NT2/D1 (cell line): ENCODE measurements at regions not wholly inside any gene's neighbourhood (a gene's known extent, or its start where the extent isn't known, plus 50 kb on each side); places are given as distances from the start of the nearest gene placed in this dataset.
A peak's percentile ranks its signal among the peaks of the same experiment; 100 is the strongest.

Source experiments
- DNase-seq: peaks from one replicate; pipeline ENCODE4 v3.0.0-alpha.2; 2011; ENCODE audit warnings: low read depth, low spot score
- H3K27me3 ChIP-seq: 2 replicates; pipeline ENCODE4 v1.6.0; 2011; ENCODE audit warnings: mild to moderate bottlenecking; ENCODE audit not compliant: insufficient read length, insufficient read depth
- H3K36me3 ChIP-seq: 2 replicates; pipeline ENCODE4 v1.6.1; 2011; ENCODE audit warnings: mild to moderate bottlenecking, low read length, mixed read lengths; ENCODE audit not compliant: insufficient read depth, insufficient read length
- H3K4me1 ChIP-seq: 2 replicates; pipeline ENCODE4 v1.5.1; 2011; ENCODE audit not compliant: insufficient read depth, insufficient read length
- H3K4me3 ChIP-seq: 2 replicates; pipeline ENCODE4 v1.5.1; 2011; ENCODE audit warnings: low read depth; ENCODE audit not compliant: insufficient read length
- H3K9ac ChIP-seq: 2 replicates; pipeline ENCODE4 v1.6.0; 2011; ENCODE audit warnings: low read depth; ENCODE audit not compliant: insufficient read length
- H3K9me3 ChIP-seq: 2 replicates; pipeline ENCODE4 v1.5.1; 2011; ENCODE audit warnings: mild to moderate bottlenecking, low read length; ENCODE audit not compliant: insufficient read depth
- SUZ12 ChIP-seq: IDR thresholded peaks from 2 replicates; pipeline ENCODE4 v1.6.1; 2011; ENCODE audit not compliant: insufficient read length, insufficient read depth; ENCODE audit errors: extremely low read depth
- YY1 ChIP-seq: IDR thresholded peaks from 2 replicates; pipeline ENCODE4 v1.6.1; 2011; ENCODE audit not compliant: insufficient read length, insufficient read depth
- ZNF274 ChIP-seq: IDR thresholded peaks from 2 replicates; pipeline ENCODE4 v1.6.1; 2011; ENCODE audit warnings: mild to moderate bottlenecking, low read depth, low read length

GRCh38 chr1:114289306-114289705 lies 135.6 kb upstream of the SYT6 start:
- no peaks in the 10 kb centered on the region for H3K9me3 ChIP-seq
- no peaks in the 10 kb centered on the region for H3K27me3 ChIP-seq
- no peak overlapping the region for H3K9ac ChIP-seq
- no peak for DNase-seq
- H3K4me1 ChIP-seq: peaks cover 2% of the 10 kb centered on the region
- H3K4me3 ChIP-seq: no peak overlapping the region
- TF ChIP-seq ZNF274 (no peak), SUZ12 (no peak), YY1 (no peak)
- H3K36me3 ChIP-seq: no peaks in the 10 kb centered on the region

- Histone ChIP-seq H3K9ac (no peak overlapping the region), H3K9me3 (no peaks in the 10 kb centered on the region), H3K4me3 (no peak overlapping the region), H3K27me3 (no peaks in the 10 kb centered on the region), H3K36me3 (no peaks in the 10 kb centered on the region), H3K4me1 (peaks cover 2% of the 10 kb centered on the region)
- no peak for DNase-seq
- no peak for TF ChIP-seq ZNF274
These were observed 133.3 kb upstream of the SYT6 start for GRCh38 chr1:114286960-114287359.

GRCh38 chr1:114286179-114286578 lies 132.5 kb upstream of the SYT6 start:
- H3K4me3 ChIP-seq: no peak overlapping the region
- H3K4me1 ChIP-seq: peaks cover 2% of the 10 kb centered on the region
- no peak for DNase-seq
- H3K36me3 ChIP-seq: no peaks in the 10 kb centered on the region
- no peaks in the 10 kb centered on the region for H3K27me3 ChIP-seq
- H3K9ac ChIP-seq: no peak overlapping the region
- TF ChIP-seq SUZ12 (no peak), ZNF274 (no peak), YY1 (no peak)
- no peaks in the 10 kb centered on the region for H3K9me3 ChIP-seq

GRCh38 chr1:114282751-114283403 lies 129.2 kb upstream of the SYT6 start:
- no peak for TF ChIP-seq SUZ12
- no peak for TF ChIP-seq ZNF274
- no peak for TF ChIP-seq YY1
- H3K36me3 ChIP-seq: no peaks in the 10 kb centered on the region
- no peak overlapping the region for H3K9ac ChIP-seq
- peak; percentile 97 for DNase-seq
- peaks cover 2% of the 10 kb centered on the region for H3K4me1 ChIP-seq
- no peaks in the 10 kb centered on the region for H3K27me3 ChIP-seq
- H3K9me3 ChIP-seq: no peaks in the 10 kb centered on the region
- no peak overlapping the region for H3K4me3 ChIP-seq

GRCh38 chr1:114278911-114279310 lies 125.2 kb upstream of the SYT6 start:
- H3K36me3 ChIP-seq: no peaks in the 10 kb centered on the region
- H3K9ac ChIP-seq: no peak overlapping the region
- DNase-seq: no peak
- no peak for TF ChIP-seq YY1
- no peak for TF ChIP-seq SUZ12
- TF ChIP-seq ZNF274: no peak
- H3K4me1 ChIP-seq: no peaks in the 10 kb centered on the region
- H3K4me3 ChIP-seq: no peak overlapping the region
- H3K27me3 ChIP-seq: no peaks in the 10 kb centered on the region
- H3K9me3 ChIP-seq: no peaks in the 10 kb centered on the region

- no peaks in the 10 kb centered on the region for H3K36me3 ChIP-seq
- no peak for DNase-seq
- H3K9ac ChIP-seq: no peak overlapping the region
- H3K9me3 ChIP-seq: no peaks in the 10 kb centered on the region
- H3K4me1 ChIP-seq: no peaks in the 10 kb centered on the region
- no peak overlapping the region for H3K4me3 ChIP-seq
- H3K27me3 ChIP-seq: no peaks in the 10 kb centered on the region
- TF ChIP-seq YY1: no peak
- TF ChIP-seq SUZ12: no peak
- TF ChIP-seq ZNF274: no peak
These were observed 124.8 kb upstream of the SYT6 start for GRCh38 chr1:114278430-114278829.

GRCh38 chr1:114274621-114275317 lies 121.1 kb upstream of the SYT6 start:
- DNase-seq: no peak
- H3K9ac ChIP-seq: no peak overlapping the region
- H3K27me3 ChIP-seq: no peaks in the 10 kb centered on the region
- no peak overlapping the region for H3K4me3 ChIP-seq
- H3K36me3 ChIP-seq: no peaks in the 10 kb centered on the region
- TF ChIP-seq SUZ12 (no peak), YY1 (no peak), ZNF274 (no peak)
- H3K4me1 ChIP-seq: no peaks in the 10 kb centered on the region
- H3K9me3 ChIP-seq: no peaks in the 10 kb centered on the region
